ENCODE measurements at regions not wholly inside any gene's neighbourhood (a gene's known extent, or its start where the extent isn't known, plus 50 kb on each side); places are given as distances from the start of the nearest gene placed in this dataset.

GRCh38 chr6:163707387-163708355 is 293.2 kb downstream of the QKI start:
- no peak overlapping the region for H3K27ac Mint-ChIP-seq (ENCODE audit: unreplicated experiment)
- H3K4me1 Mint-ChIP-seq (ENCODE audit: unreplicated experiment): peaks cover 24% of the 10 kb centered on the region
- TF ChIP-seq, protein P1, sequence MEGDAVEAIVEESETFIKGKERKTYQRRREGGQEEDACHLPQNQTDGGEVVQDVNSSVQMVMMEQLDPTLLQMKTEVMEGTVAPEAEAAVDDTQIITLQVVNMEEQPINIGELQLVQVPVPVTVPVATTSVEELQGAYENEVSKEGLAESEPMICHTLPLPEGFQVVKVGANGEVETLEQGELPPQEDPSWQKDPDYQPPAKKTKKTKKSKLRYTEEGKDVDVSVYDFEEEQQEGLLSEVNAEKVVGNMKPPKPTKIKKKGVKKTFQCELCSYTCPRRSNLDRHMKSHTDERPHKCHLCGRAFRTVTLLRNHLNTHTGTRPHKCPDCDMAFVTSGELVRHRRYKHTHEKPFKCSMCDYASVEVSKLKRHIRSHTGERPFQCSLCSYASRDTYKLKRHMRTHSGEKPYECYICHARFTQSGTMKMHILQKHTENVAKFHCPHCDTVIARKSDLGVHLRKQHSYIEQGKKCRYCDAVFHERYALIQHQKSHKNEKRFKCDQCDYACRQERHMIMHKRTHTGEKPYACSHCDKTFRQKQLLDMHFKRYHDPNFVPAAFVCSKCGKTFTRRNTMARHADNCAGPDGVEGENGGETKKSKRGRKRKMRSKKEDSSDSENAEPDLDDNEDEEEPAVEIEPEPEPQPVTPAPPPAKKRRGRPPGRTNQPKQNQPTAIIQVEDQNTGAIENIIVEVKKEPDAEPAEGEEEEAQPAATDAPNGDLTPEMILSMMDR (IDR thresholded peaks at IDR 0.05; ENCODE audit: unreplicated experiment): no peak
- no peak for DNase-seq (ENCODE audit: low spot score)
- no peaks in the 10 kb centered on the region for H3K36me3 Mint-ChIP-seq (ENCODE audit: low read depth, unreplicated experiment)
- H3K9me3 Mint-ChIP-seq (ENCODE audit: unreplicated experiment): no peaks in the 10 kb centered on the region
- H3K27me3 Mint-ChIP-seq (ENCODE audit: unreplicated experiment): no peaks in the 10 kb centered on the region
- H3K4me3 Mint-ChIP-seq (ENCODE audit: unreplicated experiment): no peak overlapping the region

DNA sequence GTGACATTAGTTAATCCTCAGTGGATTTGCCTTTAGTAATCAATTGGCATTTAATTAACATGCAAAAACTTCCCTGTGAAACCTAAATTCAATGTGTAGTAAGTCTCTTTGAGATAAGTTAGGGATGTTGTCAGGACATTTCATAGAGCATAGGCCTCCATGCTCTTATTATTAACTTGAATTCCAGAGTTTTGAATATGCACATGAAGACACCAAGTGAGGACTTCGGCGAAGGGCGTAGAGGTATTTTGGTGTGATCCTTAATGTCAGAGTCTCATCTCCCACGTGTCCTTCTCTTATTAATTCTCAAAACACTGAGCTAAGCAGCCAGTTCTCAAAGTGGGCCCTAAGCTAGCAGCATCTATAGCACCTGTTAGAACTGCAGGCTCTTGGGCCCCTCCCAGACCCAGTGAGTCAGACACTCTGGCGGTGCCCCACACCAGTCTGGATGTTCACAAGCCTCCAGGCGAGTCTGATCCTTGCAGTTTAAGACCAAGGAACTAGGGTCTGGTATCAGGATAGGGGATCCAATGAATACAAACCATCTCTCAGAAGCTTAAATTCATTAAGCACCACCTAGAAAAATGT is 292.1 kb downstream of the QKI start:
- DNase-seq (ENCODE audit: low spot score): no peak
- Mint-ChIP-seq H3K27me3 (ENCODE audit: unreplicated experiment) (no peaks in the 10 kb centered on the region), H3K4me3 (ENCODE audit: unreplicated experiment) (no peak overlapping the region), H3K36me3 (ENCODE audit: low read depth, unreplicated experiment) (no peaks in the 10 kb centered on the region), H3K9me3 (ENCODE audit: unreplicated experiment) (no peaks in the 10 kb centered on the region), H3K4me1 (ENCODE audit: unreplicated experiment) (peaks cover 29% of the 10 kb centered on the region), H3K27ac (ENCODE audit: unreplicated experiment) (no peak overlapping the region)
- TF ChIP-seq, protein P1 (IDR thresholded peaks at IDR 0.05; ENCODE audit: unreplicated experiment): no peak

GRCh38 chr6:163705923-163706322 is 291.4 kb downstream of the QKI start:
- Mint-ChIP-seq H3K9me3 (ENCODE audit: unreplicated experiment) (no peaks in the 10 kb centered on the region), H3K27me3 (ENCODE audit: unreplicated experiment) (no peaks in the 10 kb centered on the region), H3K27ac (ENCODE audit: unreplicated experiment) (no peak overlapping the region), H3K4me1 (ENCODE audit: unreplicated experiment) (peaks cover 29% of the 10 kb centered on the region), H3K36me3 (ENCODE audit: low read depth, unreplicated experiment) (no peaks in the 10 kb centered on the region), H3K4me3 (ENCODE audit: unreplicated experiment) (no peak overlapping the region)
- no peak for DNase-seq (ENCODE audit: low spot score)
- TF ChIP-seq, protein P1 (IDR thresholded peaks at IDR 0.05; ENCODE audit: unreplicated experiment): no peak

- Mint-ChIP-seq H3K4me1 (ENCODE audit: unreplicated experiment) (peaks cover 11% of the 10 kb centered on the region), H3K9me3 (ENCODE audit: unreplicated experiment) (no peaks in the 10 kb centered on the region), H3K27me3 (ENCODE audit: unreplicated experiment) (peaks cover 2% of the 10 kb centered on the region), H3K36me3 (ENCODE audit: low read depth, unreplicated experiment) (no peaks in the 10 kb centered on the region), H3K4me3 (ENCODE audit: unreplicated experiment) (no peak overlapping the region), H3K27ac (ENCODE audit: unreplicated experiment) (no peak overlapping the region)
- TF ChIP-seq, protein P1 (IDR thresholded peaks at IDR 0.05; ENCODE audit: unreplicated experiment): no peak
- DNase-seq (ENCODE audit: low spot score): no peak
Observed at GRCh38 chr6:163702736-163703135, 288.2 kb downstream of the QKI start.

- no peaks in the 10 kb centered on the region for H3K9me3 Mint-ChIP-seq (ENCODE audit: unreplicated experiment)
- TF ChIP-seq, protein P1 (IDR thresholded peaks at IDR 0.05; ENCODE audit: unreplicated experiment): no peak
- H3K4me3 Mint-ChIP-seq (ENCODE audit: unreplicated experiment): no peak overlapping the region
- no peak overlapping the region for H3K27ac Mint-ChIP-seq (ENCODE audit: unreplicated experiment)
- no peak for DNase-seq (ENCODE audit: low spot score)
- H3K36me3 Mint-ChIP-seq (ENCODE audit: low read depth, unreplicated experiment): no peaks in the 10 kb centered on the region
- H3K27me3 Mint-ChIP-seq (ENCODE audit: unreplicated experiment): peaks cover 2% of the 10 kb centered on the region
- H3K4me1 Mint-ChIP-seq (ENCODE audit: unreplicated experiment): peaks cover 7% of the 10 kb centered on the region
Observed at GRCh38 chr6:163701762-163702161, 287.2 kb downstream of the QKI start.
